ENCODE measurements at regions not wholly inside any gene's neighbourhood (a gene's known extent, or its start where the extent isn't known, plus 50 kb on each side); places are given as distances from the start of the nearest gene placed in this dataset.

- DNase-seq (ENCODE audit: low spot score), result no peak
Observed at GRCh38 chr1:112264010-112264409, 132.0 kb upstream of the CTTNBP2NL start.

- DNase-seq (ENCODE audit: low spot score), result no peak
Observed at GRCh38 chr1:112264553-112264952, 131.5 kb upstream of the CTTNBP2NL start.

GRCh38 chr1:112265931-112266330 lies 130.1 kb upstream of the CTTNBP2NL start:
- DNase-seq (ENCODE audit: low spot score), result no peak

- DNase-seq (ENCODE audit: low spot score), result no peak
Observed at GRCh38 chr1:112267206-112267605, 128.8 kb upstream of the CTTNBP2NL start.

- DNase-seq (ENCODE audit: low spot score), result no peak
Observed at GRCh38 chr1:112267929-112268328, 128.1 kb upstream of the CTTNBP2NL start.

GRCh38 chr1:112268408-112268807 lies 127.6 kb upstream of the CTTNBP2NL start:
- DNase-seq (ENCODE audit: low spot score), result no peak

GRCh38 chr1:112271270-112271669 lies 124.7 kb upstream of the CTTNBP2NL start:
- no peak for DNase-seq (ENCODE audit: low spot score)

GRCh38 chr1:112272101-112272772 lies 123.8 kb upstream of the CTTNBP2NL start:
- no peak for DNase-seq (ENCODE audit: low spot score)

- no peak for DNase-seq (ENCODE audit: low spot score)
Observed at GRCh38 chr1:112284796-112285195, 111.2 kb upstream of the CTTNBP2NL start.

- no peak for DNase-seq (ENCODE audit: low spot score)
Observed at GRCh38 chr1:112285316-112285715, 110.7 kb upstream of the CTTNBP2NL start.

- no peak for DNase-seq (ENCODE audit: low spot score)
Observed at GRCh38 chr1:112285746-112286145, 110.3 kb upstream of the CTTNBP2NL start.

- DNase-seq (ENCODE audit: low spot score), result no peak
Observed at GRCh38 chr1:112296908-112297307, 99.1 kb upstream of the CTTNBP2NL start.

GRCh38 chr1:112297536-112297935 lies 98.5 kb upstream of the CTTNBP2NL start:
- no peak for DNase-seq (ENCODE audit: low spot score)

GRCh38 chr1:112298558-112298957 lies 97.5 kb upstream of the CTTNBP2NL start:
- peak; percentile 73 for DNase-seq (ENCODE audit: low spot score)

GRCh38 chr1:112304126-112304525 lies 91.9 kb upstream of the CTTNBP2NL start:
- no peak for DNase-seq (ENCODE audit: low spot score)

GRCh38 chr1:112304612-112305011 lies 91.4 kb upstream of the CTTNBP2NL start:
- DNase-seq (ENCODE audit: low spot score), result no peak

- no peak for DNase-seq (ENCODE audit: low spot score)
Observed at GRCh38 chr1:112307930-112308591, 88.0 kb upstream of the CTTNBP2NL start.

GRCh38 chr1:112308716-112309115 lies 87.3 kb upstream of the CTTNBP2NL start:
- DNase-seq (ENCODE audit: low spot score), result no peak

GRCh38 chr1:112309499-112309898 lies 86.5 kb upstream of the CTTNBP2NL start:
- DNase-seq (ENCODE audit: low spot score), result no peak

- DNase-seq (ENCODE audit: low spot score), result no peak
Observed at GRCh38 chr1:112312315-112312714, 83.7 kb upstream of the CTTNBP2NL start.

- no peak for DNase-seq (ENCODE audit: low spot score)
Observed at GRCh38 chr1:112312879-112313278, 83.1 kb upstream of the CTTNBP2NL start.

- DNase-seq (ENCODE audit: low spot score), result no peak
Observed at GRCh38 chr1:112316254-112316913, 79.6 kb upstream of the CTTNBP2NL start.

- DNase-seq (ENCODE audit: low spot score), result no peak
Observed at GRCh38 chr1:112317140-112317539, 78.9 kb upstream of the CTTNBP2NL start.
